ENCODE measurements at regions not wholly inside any gene's neighbourhood (a gene's known extent, or its start where the extent isn't known, plus 50 kb on each side); places are given as distances from the start of the nearest gene placed in this dataset.

DNA sequence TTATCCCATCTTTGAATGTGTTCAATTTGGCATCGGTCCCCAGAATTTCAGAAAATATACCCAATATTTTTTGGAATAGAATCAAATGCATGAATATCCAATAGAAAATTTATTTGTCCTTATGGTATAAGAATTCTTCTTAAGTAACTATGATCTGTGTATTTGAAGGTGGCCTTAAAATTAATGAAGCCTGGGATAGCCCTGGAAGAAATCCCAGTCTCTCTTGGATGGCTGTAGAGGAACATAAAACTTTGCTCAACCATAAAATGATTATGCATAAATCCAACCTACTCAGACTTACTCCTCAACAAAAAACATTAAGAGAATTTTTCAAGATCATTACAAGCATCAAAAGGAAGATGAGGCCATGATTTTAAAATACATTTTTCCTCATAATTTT is 269.4 kb upstream of the SMIM31 start:
- no peaks in the 10 kb centered on the region for H3K4me1 ChIP-seq (ENCODE audit: control insufficient read depth in 2 of 3, insufficient read depth in 2 of 3, low read depth in 1 of 3, low read length in 3 of 3)
- DNase-seq (no peak), FAIRE-seq (no peak)
- TF ChIP-seq, protein P1, sequence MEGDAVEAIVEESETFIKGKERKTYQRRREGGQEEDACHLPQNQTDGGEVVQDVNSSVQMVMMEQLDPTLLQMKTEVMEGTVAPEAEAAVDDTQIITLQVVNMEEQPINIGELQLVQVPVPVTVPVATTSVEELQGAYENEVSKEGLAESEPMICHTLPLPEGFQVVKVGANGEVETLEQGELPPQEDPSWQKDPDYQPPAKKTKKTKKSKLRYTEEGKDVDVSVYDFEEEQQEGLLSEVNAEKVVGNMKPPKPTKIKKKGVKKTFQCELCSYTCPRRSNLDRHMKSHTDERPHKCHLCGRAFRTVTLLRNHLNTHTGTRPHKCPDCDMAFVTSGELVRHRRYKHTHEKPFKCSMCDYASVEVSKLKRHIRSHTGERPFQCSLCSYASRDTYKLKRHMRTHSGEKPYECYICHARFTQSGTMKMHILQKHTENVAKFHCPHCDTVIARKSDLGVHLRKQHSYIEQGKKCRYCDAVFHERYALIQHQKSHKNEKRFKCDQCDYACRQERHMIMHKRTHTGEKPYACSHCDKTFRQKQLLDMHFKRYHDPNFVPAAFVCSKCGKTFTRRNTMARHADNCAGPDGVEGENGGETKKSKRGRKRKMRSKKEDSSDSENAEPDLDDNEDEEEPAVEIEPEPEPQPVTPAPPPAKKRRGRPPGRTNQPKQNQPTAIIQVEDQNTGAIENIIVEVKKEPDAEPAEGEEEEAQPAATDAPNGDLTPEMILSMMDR (IDR thresholded peaks at IDR 0.05; ENCODE audit: borderline replicate concordance, extremely low read depth, insufficient read depth): no peak
- H3K27ac ChIP-seq (ENCODE audit: low read depth in 2 of 2, low read length in 2 of 2): no peak overlapping the region
- intact Hi-C loops (cut with DNase I): no loop called here
- no peak overlapping the region for H3K9ac ChIP-seq (ENCODE audit: low read length in 3 of 3)
- H3K27me3 ChIP-seq (ENCODE audit: control insufficient read depth, insufficient read depth, low read length): no peaks in the 10 kb centered on the region
- no peak overlapping the region for H3K4me3 ChIP-seq (ENCODE audit: low read length in 3 of 3)
- H3K9me3 ChIP-seq (ENCODE audit: control insufficient read depth in 2 of 3, insufficient read depth in 1 of 3, low read length in 3 of 3): no peaks in the 10 kb centered on the region
- H3K36me3 ChIP-seq (ENCODE audit: control insufficient read depth in 2 of 3, insufficient read depth in 3 of 3, low read length in 3 of 3): no peaks in the 10 kb centered on the region

DNA sequence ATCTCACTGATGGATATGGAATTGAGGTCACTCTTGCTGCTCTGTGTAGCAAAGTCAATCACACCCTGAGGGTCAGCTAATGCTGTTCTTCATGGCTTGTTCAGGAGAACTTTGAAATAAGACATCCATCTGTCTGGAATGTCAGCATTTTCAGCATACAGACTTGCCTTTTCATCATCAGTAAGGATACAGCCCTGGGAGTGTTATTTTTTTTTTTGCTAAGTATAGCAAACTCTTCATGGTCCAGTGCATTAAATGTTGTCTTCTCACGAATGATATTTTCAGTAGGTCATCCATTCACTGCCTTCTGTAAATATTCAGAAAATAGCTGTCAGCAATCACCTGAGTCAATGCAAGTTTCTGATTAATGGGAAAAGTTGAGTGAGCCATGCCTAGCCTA is 268.8 kb upstream of the SMIM31 start:
- FAIRE-seq (no peak), DNase-seq (peak in 1 of 5 donors; percentile 8)
- Histone ChIP-seq H3K27ac (ENCODE audit: low read depth in 2 of 2, low read length in 2 of 2) (no peak overlapping the region), H3K9me3 (ENCODE audit: control insufficient read depth in 2 of 3, insufficient read depth in 1 of 3, low read length in 3 of 3) (no peaks in the 10 kb centered on the region), H3K9ac (ENCODE audit: low read length in 3 of 3) (no peak overlapping the region), H3K4me3 (ENCODE audit: low read length in 3 of 3) (no peak overlapping the region), H3K27me3 (ENCODE audit: control insufficient read depth, insufficient read depth, low read length) (no peaks in the 10 kb centered on the region), H3K4me1 (ENCODE audit: control insufficient read depth in 2 of 3, insufficient read depth in 2 of 3, low read depth in 1 of 3, low read length in 3 of 3) (no peaks in the 10 kb centered on the region), H3K36me3 (ENCODE audit: control insufficient read depth in 2 of 3, insufficient read depth in 3 of 3, low read length in 3 of 3) (no peaks in the 10 kb centered on the region)
- intact Hi-C loops (cut with DNase I): no loop called here
- TF ChIP-seq, protein P1 (IDR thresholded peaks at IDR 0.05; ENCODE audit: borderline replicate concordance, extremely low read depth, insufficient read depth): no peak

DNA sequence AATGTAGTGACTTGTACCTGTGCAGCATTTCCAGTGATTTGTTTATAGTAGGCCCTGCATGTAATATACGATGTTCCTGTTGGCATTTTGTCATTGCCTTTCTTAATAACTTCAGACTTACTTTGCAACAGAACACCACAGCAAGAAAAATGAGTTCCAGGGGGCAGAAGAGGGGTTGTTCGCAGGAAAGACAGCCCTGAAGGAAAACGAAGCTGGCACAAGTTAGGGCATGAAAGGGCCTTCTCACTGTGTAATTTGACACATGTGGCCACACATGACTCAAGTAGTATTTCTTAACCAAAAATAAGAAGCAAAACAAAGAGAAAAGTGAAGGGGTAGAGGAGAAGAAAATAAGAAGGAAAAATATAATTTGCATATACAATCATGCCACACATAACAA is 265.8 kb upstream of the SMIM31 start:
- H3K4me3 ChIP-seq (ENCODE audit: low read length in 3 of 3): no peak overlapping the region
- FAIRE-seq (no peak), DNase-seq (no peak)
- H3K27ac ChIP-seq (ENCODE audit: low read depth in 2 of 2, low read length in 2 of 2): no peak overlapping the region
- no peaks in the 10 kb centered on the region for H3K9me3 ChIP-seq (ENCODE audit: control insufficient read depth in 2 of 3, insufficient read depth in 1 of 3, low read length in 3 of 3)
- H3K36me3 ChIP-seq (ENCODE audit: control insufficient read depth in 2 of 3, insufficient read depth in 3 of 3, low read length in 3 of 3): no peaks in the 10 kb centered on the region
- intact Hi-C loops (cut with DNase I): no loop called here
- H3K27me3 ChIP-seq (ENCODE audit: control insufficient read depth, insufficient read depth, low read length): no peaks in the 10 kb centered on the region
- H3K4me1 ChIP-seq (ENCODE audit: control insufficient read depth in 2 of 3, insufficient read depth in 2 of 3, low read depth in 1 of 3, low read length in 3 of 3): no peaks in the 10 kb centered on the region
- no peak overlapping the region for H3K9ac ChIP-seq (ENCODE audit: low read length in 3 of 3)
- TF ChIP-seq, protein P1 (IDR thresholded peaks at IDR 0.05; ENCODE audit: borderline replicate concordance, extremely low read depth, insufficient read depth): no peak

DNA sequence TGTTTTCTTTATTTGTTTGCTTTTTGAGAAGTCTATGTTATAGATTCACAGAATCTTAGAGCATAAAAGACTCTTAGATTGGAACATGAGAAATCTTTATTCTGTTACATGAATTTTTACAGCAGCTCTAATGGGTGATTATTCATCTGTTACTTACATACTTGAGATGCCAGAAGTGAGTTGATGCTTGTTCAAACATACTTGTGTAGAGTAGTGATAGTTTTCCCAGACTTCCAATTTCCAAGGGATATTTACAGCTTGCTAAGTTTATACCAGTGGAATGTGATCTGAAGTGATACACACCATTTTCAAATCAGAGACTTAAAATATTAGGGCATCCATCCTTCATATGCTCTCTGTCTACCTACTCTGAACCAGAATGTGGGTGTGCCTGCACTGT is 252.9 kb upstream of the SMIM31 start:
- no peak for FAIRE-seq
- Histone ChIP-seq H3K4me3 (ENCODE audit: low read length in 3 of 3) (no peak overlapping the region), H3K9ac (ENCODE audit: low read length in 3 of 3) (no peak overlapping the region), H3K4me1 (ENCODE audit: control insufficient read depth in 2 of 3, insufficient read depth in 2 of 3, low read depth in 1 of 3, low read length in 3 of 3) (no peaks in the 10 kb centered on the region), H3K9me3 (ENCODE audit: control insufficient read depth in 2 of 3, insufficient read depth in 1 of 3, low read length in 3 of 3) (peaks cover 0 to 2% (median 0%) of the 10 kb centered on the region in 3 donors), H3K27ac (ENCODE audit: low read depth in 2 of 2, low read length in 2 of 2) (no peak overlapping the region), H3K36me3 (ENCODE audit: control insufficient read depth in 2 of 3, insufficient read depth in 3 of 3, low read length in 3 of 3) (no peaks in the 10 kb centered on the region), H3K27me3 (ENCODE audit: control insufficient read depth, insufficient read depth, low read length) (no peaks in the 10 kb centered on the region)
- TF ChIP-seq, protein P1 (IDR thresholded peaks at IDR 0.05; ENCODE audit: borderline replicate concordance, extremely low read depth, insufficient read depth): no peak
- DNase-seq: no peak
- intact Hi-C loops (cut with DNase I): no loop called here
